ENCODE measurements at regions not wholly inside any gene's neighbourhood (a gene's known extent, or its start where the extent isn't known, plus 50 kb on each side); places are given as distances from the start of the nearest gene placed in this dataset.

DNA sequence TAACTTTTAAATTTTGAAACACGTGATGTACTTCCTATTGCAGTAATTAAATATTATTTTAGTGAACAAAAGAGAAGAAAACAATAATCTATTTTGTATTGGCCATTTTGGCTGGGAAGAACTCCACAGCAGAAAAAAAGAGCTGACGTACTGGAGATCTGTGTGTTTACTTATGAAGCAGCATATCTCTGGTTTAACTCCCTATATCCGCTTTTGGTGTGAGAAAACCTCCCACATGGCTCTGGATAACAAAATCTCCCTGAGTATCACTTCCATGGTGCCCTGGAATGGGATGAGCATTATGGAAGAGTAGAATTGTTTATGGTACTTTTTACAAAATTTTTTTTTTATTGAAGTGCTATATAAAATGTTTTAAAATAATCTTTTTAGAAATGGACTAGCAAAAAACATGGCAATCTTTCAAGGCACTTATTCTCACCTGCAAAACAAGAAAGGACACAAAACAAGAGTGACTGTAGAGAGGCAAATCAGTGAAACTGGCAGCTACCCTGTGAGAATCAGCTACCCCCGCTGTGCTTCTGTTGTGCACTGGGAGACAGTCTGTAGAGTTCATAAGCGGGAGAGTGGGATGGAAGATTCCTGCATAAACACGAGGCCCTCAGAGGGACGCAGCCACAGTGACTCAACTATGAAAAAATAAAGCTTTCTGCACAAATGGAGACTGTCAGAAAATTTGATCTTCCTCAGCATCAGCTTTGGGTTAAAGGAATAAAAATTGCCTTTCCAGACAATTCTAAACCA is 762.2 kb upstream of the HS6ST1 start:
- Histone ChIP-seq H3K27me3 (ENCODE audit: low read depth, low read length) (peaks cover 6% of the 10 kb centered on the region; the same call in 1 of the 2 replicates), H3K4me1 (ENCODE audit: low read length) (peaks cover 11% of the 10 kb centered on the region), H3K79me2 (ENCODE audit: low read length) (no peaks in the 10 kb centered on the region), H3K27ac (ENCODE audit: low read length) (no peak overlapping the region), H3K9me3 (ENCODE audit: insufficient read depth, low read length) (no peaks in the 10 kb centered on the region), H3K36me3 (replicated peaks; ENCODE audit: low read depth, low read length) (no peaks in the 10 kb centered on the region), H2AFZ (ENCODE audit: low read depth, low read length) (no peak overlapping the region), H3K4me2 (ENCODE audit: low read length) (no peak overlapping the region), H4K20me1 (ENCODE audit: insufficient read depth, low read length) (no peaks in the 10 kb centered on the region), H3K9ac (ENCODE audit: low read length) (no peak overlapping the region), H3K4me3 (ENCODE audit: low read length) (no peak overlapping the region)
- TF ChIP-seq EZH2phosphoT487 (IDR thresholded peaks at IDR 0.05; ENCODE audit: low read depth) (no peak), CTCF (IDR thresholded peaks at IDR 0.05; ENCODE audit: low read depth, low read length) (no peak)

GRCh38 chr2:129085386-129085785 is 766.7 kb upstream of the HS6ST1 start:
- Histone ChIP-seq H3K27ac (ENCODE audit: low read length) (no peak overlapping the region), H3K4me2 (ENCODE audit: low read length) (no peak overlapping the region), H3K27me3 (ENCODE audit: low read depth, low read length) (no peaks in the 10 kb centered on the region), H3K79me2 (ENCODE audit: low read length) (no peaks in the 10 kb centered on the region), H3K4me1 (ENCODE audit: low read length) (peaks cover 11% of the 10 kb centered on the region), H3K4me3 (ENCODE audit: low read length) (no peak overlapping the region), H3K9ac (ENCODE audit: low read length) (no peak overlapping the region), H3K36me3 (replicated peaks; ENCODE audit: low read depth, low read length) (no peaks in the 10 kb centered on the region), H3K9me3 (ENCODE audit: insufficient read depth, low read length) (no peaks in the 10 kb centered on the region), H2AFZ (ENCODE audit: low read depth, low read length) (no peak overlapping the region), H4K20me1 (ENCODE audit: insufficient read depth, low read length) (no peaks in the 10 kb centered on the region)
- TF ChIP-seq EZH2phosphoT487 (IDR thresholded peaks at IDR 0.05; ENCODE audit: low read depth) = no peak
- TF ChIP-seq CTCF (IDR thresholded peaks at IDR 0.05; ENCODE audit: low read depth, low read length) = no peak

- Histone ChIP-seq H3K4me1 (ENCODE audit: low read length) (peaks cover 11% of the 10 kb centered on the region), H3K27me3 (ENCODE audit: low read depth, low read length) (no peaks in the 10 kb centered on the region), H3K9ac (ENCODE audit: low read length) (no peak overlapping the region), H2AFZ (ENCODE audit: low read depth, low read length) (no peak overlapping the region), H3K27ac (ENCODE audit: low read length) (no peak overlapping the region), H3K4me3 (ENCODE audit: low read length) (no peak overlapping the region), H3K9me3 (ENCODE audit: insufficient read depth, low read length) (no peaks in the 10 kb centered on the region), H4K20me1 (ENCODE audit: insufficient read depth, low read length) (no peaks in the 10 kb centered on the region), H3K79me2 (ENCODE audit: low read length) (no peaks in the 10 kb centered on the region), H3K36me3 (replicated peaks; ENCODE audit: low read depth, low read length) (no peaks in the 10 kb centered on the region), H3K4me2 (ENCODE audit: low read length) (no peak overlapping the region)
- no peak for TF ChIP-seq CTCF (IDR thresholded peaks at IDR 0.05; ENCODE audit: low read depth, low read length)
- TF ChIP-seq EZH2phosphoT487 (IDR thresholded peaks at IDR 0.05; ENCODE audit: low read depth) = no peak
Observed at GRCh38 chr2:129087133-129087813, 768.6 kb upstream of the HS6ST1 start.

GRCh38 chr2:129091620-129092019 is 773.0 kb upstream of the HS6ST1 start:
- H3K4me3 ChIP-seq (ENCODE audit: low read length) = no peak overlapping the region
- H3K4me2 ChIP-seq (ENCODE audit: low read length) = no peak overlapping the region
- no peaks in the 10 kb centered on the region for H4K20me1 ChIP-seq (ENCODE audit: insufficient read depth, low read length)
- no peak for TF ChIP-seq CTCF (IDR thresholded peaks at IDR 0.05; ENCODE audit: low read depth, low read length)
- TF ChIP-seq EZH2phosphoT487 (IDR thresholded peaks at IDR 0.05; ENCODE audit: low read depth) = no peak
- H3K79me2 ChIP-seq (ENCODE audit: low read length) = no peaks in the 10 kb centered on the region
- no peaks in the 10 kb centered on the region for H3K27me3 ChIP-seq (ENCODE audit: low read depth, low read length)
- H3K9ac ChIP-seq (ENCODE audit: low read length) = no peak overlapping the region
- no peaks in the 10 kb centered on the region for H3K36me3 ChIP-seq (replicated peaks; ENCODE audit: low read depth, low read length)
- peaks cover 6% of the 10 kb centered on the region for H3K4me1 ChIP-seq (ENCODE audit: low read length)
- H2AFZ ChIP-seq (ENCODE audit: low read depth, low read length) = no peak overlapping the region
- no peaks in the 10 kb centered on the region for H3K9me3 ChIP-seq (ENCODE audit: insufficient read depth, low read length)
- H3K27ac ChIP-seq (ENCODE audit: low read length) = no peak overlapping the region
